GM12874 (cell line): ENCODE measurements at regions not wholly inside any gene's neighbourhood (a gene's known extent, or its start where the extent isn't known, plus 50 kb on each side); places are given as distances from the start of the nearest gene placed in this dataset.

Experiments
- CTCF ChIP-seq: IDR thresholded peaks from 2 replicates; pipeline ENCODE4 v1.5.1; 2011; ENCODE audit warnings: low read depth, mild to moderate bottlenecking, control low read depth, low read length, moderate library complexity; ENCODE audit not compliant: insufficient read depth

- TF ChIP-seq CTCF, result no peak
These were observed 244.3 kb downstream of the CSNK1G3 start for GRCh38 chr5:123756318-123756665.

- TF ChIP-seq CTCF, result no peak
These were observed 243.8 kb downstream of the CSNK1G3 start for GRCh38 chr5:123755653-123756317.

- TF ChIP-seq CTCF, result no peak
These were observed 242.9 kb downstream of the CSNK1G3 start for GRCh38 chr5:123754908-123755307.

GRCh38 chr5:123753937-123754891, 242.2 kb downstream of the CSNK1G3 start:
- TF ChIP-seq CTCF, result no peak

GRCh38 chr5:123753180-123753936, 241.4 kb downstream of the CSNK1G3 start:
- no peak for TF ChIP-seq CTCF

GRCh38 chr5:123752552-123753179, 240.7 kb downstream of the CSNK1G3 start:
- no peak for TF ChIP-seq CTCF
